ENCODE measurements at regions not wholly inside any gene's neighbourhood (a gene's known extent, or its start where the extent isn't known, plus 50 kb on each side); places are given as distances from the start of the nearest gene placed in this dataset.

- H3K27ac ChIP-seq (ENCODE audit: insufficient read depth, low read depth, low read length) = no peak overlapping the region
- FAIRE-seq (no peak), DNase-seq (ENCODE audit: low read depth, low spot score) (no peak)
- no peak overlapping the region for H3K4me2 ChIP-seq (ENCODE audit: insufficient read depth, low read length)
- H3K9me3 ChIP-seq (replicated peaks; ENCODE audit: control insufficient read depth, insufficient read depth, low read length) = no peaks in the 10 kb centered on the region
- intact Hi-C loops (cut with micrococcal nuclease) (no loop called here), dilution Hi-C loops (cut with MboI; ENCODE audit: extremely low pct_ligation_motif_present, low sequenced_read_pairs) (no loop called here)
- H3K9ac ChIP-seq (replicated peaks; ENCODE audit: extremely low read depth, insufficient read depth, low read length) = no peak overlapping the region
- no peak overlapping the region for H2AFZ ChIP-seq (ENCODE audit: low read depth, low read length)
- no TSS peak for BruUV-seq (replicated peaks)
- H3K27me3 ChIP-seq (ENCODE audit: control insufficient read depth in 2 of 2, insufficient read depth in 2 of 2, low read length in 2 of 2) = no peaks in the 10 kb centered on the region
- no peaks in the 10 kb centered on the region for H3K36me3 ChIP-seq (ENCODE audit: control insufficient read depth in 2 of 2, extremely low read depth in 1 of 2, insufficient read depth in 2 of 2, low read length in 2 of 2)
- H3K4me3 ChIP-seq (replicated peaks in 1 of 3; ENCODE audit: insufficient read depth in 1 of 3, low read depth in 1 of 3, low read length in 3 of 3) = no peak overlapping the region
- H3K79me2 ChIP-seq (ENCODE audit: control insufficient read depth, insufficient read depth, low read length) = no peaks in the 10 kb centered on the region
- H3K4me1 ChIP-seq (ENCODE audit: control insufficient read depth, extremely low read depth, insufficient read depth, low read length) = no peaks in the 10 kb centered on the region
- H4K20me1 ChIP-seq (replicated peaks; ENCODE audit: control insufficient read depth, extremely low read depth, insufficient read depth, low read length) = no peaks in the 10 kb centered on the region
- TF ChIP-seq POLR2A (IDR thresholded peaks at IDR 0.05; ENCODE audit: low read depth, low read length) (no peak), GATA2 (IDR thresholded peaks at IDR 0.05; ENCODE audit: insufficient read depth, insufficient read length, low read depth, low read length) (no peak), JUN (IDR thresholded peaks at IDR 0.05; ENCODE audit: borderline replicate concordance, insufficient read depth, insufficient read length, low read depth) (no peak), EZH2 (IDR thresholded peaks at IDR 0.05; ENCODE audit: borderline replicate concordance, low read depth, low read length, severe bottlenecking) (no peak), POLR2AphosphoS5 (IDR thresholded peaks at IDR 0.05; ENCODE audit: insufficient read depth, low read depth, low read length) (no peak), MYC (IDR thresholded peaks at IDR 0.05; ENCODE audit: low read depth, low read length) (no peak), MAX (IDR thresholded peaks at IDR 0.05; ENCODE audit: insufficient read depth, insufficient read length) (no peak), CTCF (IDR thresholded peaks at IDR 0.05; ENCODE audit: extremely low read depth in 1 of 2, insufficient read depth in 1 of 2, low read depth in 1 of 2, low read length in 2 of 2) (no peak)
- no peaks in the 10 kb centered on the region for H3K9me1 ChIP-seq (replicated peaks; ENCODE audit: control insufficient read depth, extremely low read depth, insufficient read depth, low read length)
- ChIA-PET POLR2A (no interaction called here), CTCF (no interaction called here)
Observed at GRCh38 chr13:66128201-66128600, 1101.9 kb downstream of the PCDH9 start.

All from endothelial cell of umbilical vein (primary cell).